ENCODE measurements at regions not wholly inside any gene's neighbourhood (a gene's known extent, or its start where the extent isn't known, plus 50 kb on each side); places are given as distances from the start of the nearest gene placed in this dataset.
"Not testable (repeated sequence)": the region's sequence is repeated elsewhere in the genome, so short reads cannot be mapped to it uniquely, and the experiment has no call there.

GRCh38 chr12:131643631-131644452 lies 67.0 kb upstream of the SFSWAP start:
- DNase-seq, result no peak

- DNase-seq, result no peak
Measured at GRCh38 chr12:131644481-131644880, 66.4 kb upstream of the SFSWAP start.

GRCh38 chr12:131644917-131645316 lies 66.0 kb upstream of the SFSWAP start:
- DNase-seq, result not testable (repeated sequence)

- not testable (repeated sequence) for DNase-seq
Measured at GRCh38 chr12:131645557-131645956, 65.3 kb upstream of the SFSWAP start.

- not testable (repeated sequence) for DNase-seq
Measured at GRCh38 chr12:131646444-131646843, 64.4 kb upstream of the SFSWAP start.

- no peak for DNase-seq
Measured at GRCh38 chr12:131647667-131648066, 63.2 kb upstream of the SFSWAP start.

- DNase-seq, result not testable (repeated sequence)
Measured at GRCh38 chr12:131655469-131656174, 55.3 kb upstream of the SFSWAP start.

GRCh38 chr12:131656796-131657195 lies 54.1 kb upstream of the SFSWAP start:
- DNase-seq, result not testable (repeated sequence)

- not testable (repeated sequence) for DNase-seq
Measured at GRCh38 chr12:131658605-131659004, 52.3 kb upstream of the SFSWAP start.

GRCh38 chr12:131659484-131659883 lies 51.4 kb upstream of the SFSWAP start:
- not testable (repeated sequence) for DNase-seq

- DNase-seq, result not testable (repeated sequence)
Measured at GRCh38 chr12:131659976-131660375, 50.9 kb upstream of the SFSWAP start.

- DNase-seq, result not testable (repeated sequence)
Measured at GRCh38 chr12:131660401-131660800, 50.5 kb upstream of the SFSWAP start.

Measured in activated CD4-positive, alpha-beta T cell treated with anti-CD3 and anti-CD28 coated beads, Interleukin-2, amount 50 U/mL, for 16 hours (primary cell).